ENCODE measurements at regions not wholly inside any gene's neighbourhood (a gene's known extent, or its start where the extent isn't known, plus 50 kb on each side); places are given as distances from the start of the nearest gene placed in this dataset.

GRCh38 chr2:53477517-53477916 lies 290.1 kb upstream of the CHAC2 start:
- TF ChIP-seq REST (IDR thresholded peaks at IDR 0.05; ENCODE audit: insufficient read depth in 1 of 2, low read depth in 2 of 2, low read length in 2 of 2) (no peak), SIN3A (IDR thresholded peaks at IDR 0.05; ENCODE audit: borderline replicate concordance, insufficient read depth, low read length) (no peak), POLR2AphosphoS5 (IDR thresholded peaks at IDR 0.05; ENCODE audit: low read depth, low read length) (no peak), FOXP2 (optimal IDR thresholded peaks at IDR 0.05; ENCODE audit: borderline replicate concordance, extremely low read depth, extremely low read length, insufficient read depth) (no peak)

Measured in PFSK-1 (cell line).